HG03378 (cell line): ENCODE measurements at regions not wholly inside any gene's neighbourhood (a gene's known extent, or its start where the extent isn't known, plus 50 kb on each side); places are given as distances from the start of the nearest gene placed in this dataset.

Experiments used
- ATAC-seq: cut with Tn5 transposase; IDR thresholded peaks from one replicate; pipeline ENCODE4 v1.9.1; 2021; ENCODE audit warnings: mild to moderate bottlenecking, moderate library complexity; ENCODE audit not compliant: unreplicated experiment

GRCh38 chr21:17444828-17445227 is 68.0 kb upstream of the CXADR start:
- no peak for ATAC-seq

- ATAC-seq: no peak
Measured at GRCh38 chr21:17446737-17447136, 66.1 kb upstream of the CXADR start.

- ATAC-seq: no peak
Measured at GRCh38 chr21:17449701-17450100, 63.1 kb upstream of the CXADR start.

GRCh38 chr21:17451364-17451891 is 61.4 kb upstream of the CXADR start:
- ATAC-seq: no peak

- ATAC-seq: peak; percentile 80
Measured at GRCh38 chr21:17454315-17455027, 58.4 kb upstream of the CXADR start.

- ATAC-seq: no peak
Measured at GRCh38 chr21:17455028-17455353, 57.9 kb upstream of the CXADR start.

GRCh38 chr21:17455451-17455850 is 57.4 kb upstream of the CXADR start:
- no peak for ATAC-seq

- no peak for ATAC-seq
Measured at GRCh38 chr21:17458279-17458678, 54.6 kb upstream of the CXADR start.

GRCh38 chr21:17460094-17460493 is 52.7 kb upstream of the CXADR start:
- no peak for ATAC-seq

- ATAC-seq: no peak
Measured at GRCh38 chr21:17461014-17461413, 51.8 kb upstream of the CXADR start.

- no peak for ATAC-seq
Measured at GRCh38 chr21:17461582-17461981, 51.3 kb upstream of the CXADR start.

- no peak for ATAC-seq
Measured at GRCh38 chr21:17462276-17462981, 50.4 kb upstream of the CXADR start.
